B cell (primary cell): ENCODE measurements at regions not wholly inside any gene's neighbourhood (a gene's known extent, or its start where the extent isn't known, plus 50 kb on each side); places are given as distances from the start of the nearest gene placed in this dataset.

Experiments
- ATAC-seq: fragments of 200-7000 bp; cut with Tn5 transposase; one replicate; pipeline ENCODE4 v1.10.0; 2021; ENCODE audit warnings: low read depth, mild to moderate bottlenecking, moderate number of reproducible peaks, moderate library complexity
- CTCF ChIA-PET: fragments of 350-600 bp; sonication (Branson Sonifier 250); formaldehyde crosslinking; loops from one replicate; lab custom pipeline; 2021; ENCODE audit warnings: antibody characterized with exemption, inconsistent platforms; lab: Charles Lee
- POLR2A ChIA-PET: fragments of 350-600 bp; sonication (Branson Sonifier 250); formaldehyde crosslinking; loops from one replicate; lab custom pipeline; 2021; ENCODE audit warnings: antibody characterized with exemption; lab: Charles Lee
- DNase-seq: peaks from one replicate; pipeline ENCODE4 v3.0.0; 2013
- H2AFZ ChIP-seq: 2 replicates; pipeline ENCODE4 v1.6.1; 2012; ENCODE audit warnings: mild to moderate bottlenecking, low read depth, low read length; ENCODE audit not compliant: insufficient read depth, poor library complexity, severe bottlenecking
- H3K27ac ChIP-seq, 2 donors: 1 replicate in 1 of 2; 2 replicates in 1 of 2; pipeline ENCODE4 v1.5.1; 2012 to 2013; ENCODE audit warnings: low read length in 2 of 2, mild to moderate bottlenecking in 2 of 2, moderate library complexity in 1 of 2
- H3K27me3 ChIP-seq, 4 experiments: fragments of 200-600 bp in 1 of 4; sonication (generic) in 1 of 4; replicated peaks in 1 of 4; 1 replicate in 2 of 4; 2 replicates in 2 of 4; pipeline versions ENCODE4 v1.6.1 to v1.7.0; 2013 to 2016; ENCODE audit warnings: low read length in 3 of 4, mild to moderate bottlenecking in 2 of 4, mixed read lengths in 1 of 4, moderate library complexity in 1 of 4; ENCODE audit not compliant: insufficient read depth in 4 of 4, control insufficient read depth in 3 of 4; ENCODE audit errors: control extremely low read depth in 1 of 4
- H3K36me3 ChIP-seq, 2 experiments: replicated peaks in 1 of 2; 1 replicate in 1 of 2; 2 replicates in 1 of 2; pipeline versions ENCODE4 v1.6.1 to v1.7.1; 2013; ENCODE audit warnings: low read length in 1 of 2; ENCODE audit not compliant: insufficient read depth in 2 of 2, control insufficient read depth in 1 of 2; ENCODE audit errors: control extremely low read depth in 1 of 2, extremely low read depth in 1 of 2
- H3K4me1 ChIP-seq, 2 donors: fragments of 200-600 bp in 1 of 2; sonication (generic) in 1 of 2; 1 replicate in 1 of 2; 2 replicates in 1 of 2; pipeline versions ENCODE4 v1.5.1 to v1.6.1; 2013 to 2017; ENCODE audit warnings: low read length in 2 of 2; ENCODE audit not compliant: control insufficient read depth in 2 of 2, insufficient read depth in 2 of 2
- H3K4me2 ChIP-seq: replicated peaks from 2 replicates; pipeline ENCODE3; 2012; ENCODE audit warnings: mild to moderate bottlenecking, low read depth, low read length; ENCODE audit not compliant: poor library complexity, severe bottlenecking
- H3K4me3 ChIP-seq, 5 experiments: fragments of 200-600 bp in 1 of 5; sonication (generic) in 1 of 5; 1 replicate in 3 of 5; 2 replicates in 2 of 5; pipeline versions ENCODE4 v1.5.1 to v1.7.0; 2011 to 2016; ENCODE audit warnings: low read length in 4 of 5, mild to moderate bottlenecking in 4 of 5, low read depth in 2 of 5, control low read depth in 1 of 5, moderate library complexity in 1 of 5; ENCODE audit not compliant: insufficient read depth in 1 of 5; ENCODE audit errors: control extremely low read depth in 1 of 5, extremely low read depth in 1 of 5
- H3K79me2 ChIP-seq: fragments of 200-600 bp; sonication (generic); one replicate; pipeline ENCODE4 v1.6.0; 2016; ENCODE audit warnings: low read length; ENCODE audit not compliant: control insufficient read depth, insufficient read depth
- H3K9ac ChIP-seq: fragments of 200-600 bp; sonication (generic); 2 replicates; pipeline ENCODE4 v1.6.1; 2017; ENCODE audit warnings: mild to moderate bottlenecking, low read length, moderate library complexity
- H3K9me3 ChIP-seq, 3 donors: one replicate each; pipeline versions ENCODE4 v1.6.1 to v1.7.1; 2013; ENCODE audit warnings: low read length in 2 of 3; ENCODE audit not compliant: control insufficient read depth in 2 of 3, insufficient read depth in 1 of 3; ENCODE audit errors: control extremely low read depth in 1 of 3
- H4K20me1 ChIP-seq: 2 replicates; pipeline ENCODE4 v1.6.0; 2012; ENCODE audit warnings: mild to moderate bottlenecking, low read length; ENCODE audit not compliant: insufficient read depth, control insufficient read depth, poor library complexity, severe bottlenecking
- H3K27ac Mint-ChIP-seq: one replicate; pipeline ENCODE4 v1.8.0; 2021; ENCODE audit warnings: mixed read lengths
- H3K27me3 Mint-ChIP-seq: one replicate; pipeline ENCODE4 v1.8.0; 2021; ENCODE audit warnings: mixed read lengths
- H3K4me1 Mint-ChIP-seq: one replicate; pipeline ENCODE4 v1.8.0; 2021; ENCODE audit warnings: mixed read lengths
- H3K4me3 Mint-ChIP-seq: one replicate; pipeline ENCODE4 v1.8.0; 2021; ENCODE audit warnings: mixed read lengths
- H3K9me3 Mint-ChIP-seq: one replicate; pipeline ENCODE4 v1.8.0; 2022; ENCODE audit warnings: mixed read lengths; ENCODE audit not compliant: insufficient read depth
- EZH2 ChIP-seq: IDR thresholded peaks from 2 replicates; pipeline ENCODE4 v1.6.1; 2012; ENCODE audit warnings: borderline replicate concordance, low read depth, mild to moderate bottlenecking, moderate library complexity, low read length; ENCODE audit not compliant: insufficient read depth, poor library complexity, severe bottlenecking
- WGBS: methylation state at CpG from one replicate; pipeline ENCODE4 v1.1.5; 2013; ENCODE audit warnings: missing lambda C conversion rate; ENCODE audit not compliant: insufficient coverage; 5-methylcytosine and 5-hydroxymethylcytosine counted together
- intact Hi-C: fragments of 100-400 bp; cut with micrococcal nuclease; formaldehyde crosslinking; loops from one replicate; pipeline ENCODE4 v1.10.0; 2022
- TF ChIP-seq, protein P1 (sequence below): fragments of 200-600 bp; IDR thresholded peaks from one replicate; pipeline ENCODE4 v1.8.0; 2022; ENCODE audit warnings: antibody characterized with exemption, mild to moderate bottlenecking

DNA sequence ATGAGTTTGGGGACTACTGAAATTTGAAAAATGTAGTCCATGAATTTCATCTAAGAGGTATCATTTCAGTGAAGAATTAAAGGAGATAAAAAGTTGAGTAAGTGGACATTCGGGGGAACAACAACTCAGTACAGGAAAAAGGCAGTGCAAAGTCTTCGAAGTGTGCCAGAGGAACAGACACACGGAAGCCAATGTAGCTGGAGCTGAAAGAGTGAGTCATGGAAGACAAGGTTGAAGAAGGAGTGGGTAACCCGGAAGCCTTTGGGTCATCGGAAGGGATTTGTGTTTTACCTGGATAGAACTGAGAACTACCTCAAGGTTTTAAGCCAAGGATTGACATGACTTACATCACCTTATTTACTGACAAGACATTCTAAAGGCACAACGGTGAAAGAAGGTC, 733.4 kb downstream of the NCAM2 start:
- CTCF ChIA-PET: interaction anchor here (0.9 kb wide), 1 partner anchor 10 kb away, joined by 3 read pairs; no protein-coding TSS in a partner anchor

DNA sequence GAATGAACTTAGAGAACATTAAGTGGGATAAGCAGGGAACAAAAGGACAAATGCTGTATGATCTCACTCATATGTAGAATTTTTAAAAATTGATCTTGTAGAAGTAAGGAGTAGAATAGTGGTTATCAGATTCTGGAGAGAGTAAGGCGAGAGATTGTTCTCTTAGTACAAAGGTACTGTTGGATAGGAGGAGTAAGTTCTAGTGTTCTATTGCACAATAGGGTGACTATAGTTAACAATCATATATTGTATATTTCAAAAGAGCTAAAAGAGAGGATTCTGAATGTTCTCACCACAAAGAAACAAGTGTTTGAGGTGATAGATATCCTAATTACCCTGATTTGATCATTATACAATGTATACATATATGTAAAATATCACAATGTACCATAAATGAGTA, 735.9 kb downstream of the NCAM2 start:
- Mint-ChIP-seq H3K4me1 (no peaks in the 10 kb centered on the region), H3K9me3 (peaks cover 2% of the 10 kb centered on the region), H3K4me3 (no peak overlapping the region), H3K27ac (no peak overlapping the region), H3K27me3 (no peaks in the 10 kb centered on the region)
- no peaks in the 10 kb centered on the region for H4K20me1 ChIP-seq
- ChIA-PET POLR2A (no interaction called here), CTCF (no interaction called here)
- H3K4me3 ChIP-seq: no peak overlapping the region
- H3K4me1 ChIP-seq: no peaks in the 10 kb centered on the region
- H3K79me2 ChIP-seq: no peaks in the 10 kb centered on the region
- H3K27me3 ChIP-seq: no peaks in the 10 kb centered on the region
- TF ChIP-seq EZH2: no peak
- TF ChIP-seq, protein P1, sequence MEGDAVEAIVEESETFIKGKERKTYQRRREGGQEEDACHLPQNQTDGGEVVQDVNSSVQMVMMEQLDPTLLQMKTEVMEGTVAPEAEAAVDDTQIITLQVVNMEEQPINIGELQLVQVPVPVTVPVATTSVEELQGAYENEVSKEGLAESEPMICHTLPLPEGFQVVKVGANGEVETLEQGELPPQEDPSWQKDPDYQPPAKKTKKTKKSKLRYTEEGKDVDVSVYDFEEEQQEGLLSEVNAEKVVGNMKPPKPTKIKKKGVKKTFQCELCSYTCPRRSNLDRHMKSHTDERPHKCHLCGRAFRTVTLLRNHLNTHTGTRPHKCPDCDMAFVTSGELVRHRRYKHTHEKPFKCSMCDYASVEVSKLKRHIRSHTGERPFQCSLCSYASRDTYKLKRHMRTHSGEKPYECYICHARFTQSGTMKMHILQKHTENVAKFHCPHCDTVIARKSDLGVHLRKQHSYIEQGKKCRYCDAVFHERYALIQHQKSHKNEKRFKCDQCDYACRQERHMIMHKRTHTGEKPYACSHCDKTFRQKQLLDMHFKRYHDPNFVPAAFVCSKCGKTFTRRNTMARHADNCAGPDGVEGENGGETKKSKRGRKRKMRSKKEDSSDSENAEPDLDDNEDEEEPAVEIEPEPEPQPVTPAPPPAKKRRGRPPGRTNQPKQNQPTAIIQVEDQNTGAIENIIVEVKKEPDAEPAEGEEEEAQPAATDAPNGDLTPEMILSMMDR: no peak
- H3K9me3 ChIP-seq: peaks cover 0 to 1% (median 0%) of the 10 kb centered on the region in 3 donors
- H3K36me3 ChIP-seq: no peaks in the 10 kb centered on the region
- intact Hi-C loops: no loop called here
- H3K27ac ChIP-seq: no peak overlapping the region
- no peak overlapping the region for H3K4me2 ChIP-seq
- no CpG with 5 or more reads among the region's 1 CpG for WGBS
- H3K9ac ChIP-seq: no peak overlapping the region
- DNase-seq (no peak), ATAC-seq (no peak)
- H2AFZ ChIP-seq: no peak overlapping the region

More for the DNA sequence above, 733.4 kb downstream of the NCAM2 start:
- peaks cover 0 to 1% (median 0%) of the 10 kb centered on the region in 3 donors for H3K9me3 ChIP-seq
- intact Hi-C loops: no loop called here
- no peak overlapping the region for H3K4me3 ChIP-seq
- TF ChIP-seq, protein P1: no peak
- no peak for TF ChIP-seq EZH2
- H3K27ac Mint-ChIP-seq: no peak overlapping the region
- H3K36me3 ChIP-seq: no peaks in the 10 kb centered on the region
- H3K27ac ChIP-seq: no peak overlapping the region
- H3K4me1 Mint-ChIP-seq: no peaks in the 10 kb centered on the region
- POLR2A ChIA-PET: no interaction called here
- H3K4me2 ChIP-seq: no peak overlapping the region
- no peaks in the 10 kb centered on the region for H3K9me3 Mint-ChIP-seq
- no peak overlapping the region for H3K9ac ChIP-seq
- 88% methylated on average over 3 of the region's 6 CpGs for WGBS
- H3K4me1 ChIP-seq: no peaks in the 10 kb centered on the region
- no peaks in the 10 kb centered on the region for H3K27me3 Mint-ChIP-seq
- no peaks in the 10 kb centered on the region for H3K79me2 ChIP-seq
- no peak for DNase-seq
- no peaks in the 10 kb centered on the region for H3K27me3 ChIP-seq
- no peak for ATAC-seq
- no peak overlapping the region for H3K4me3 Mint-ChIP-seq
- no peak overlapping the region for H2AFZ ChIP-seq
- no peaks in the 10 kb centered on the region for H4K20me1 ChIP-seq
